GM12891 (cell line): ENCODE measurements at regions not wholly inside any gene's neighbourhood (a gene's known extent, or its start where the extent isn't known, plus 50 kb on each side); places are given as distances from the start of the nearest gene placed in this dataset.

ENCODE experiments used
- PAX5 ChIP-seq: IDR thresholded peaks from 2 replicates; pipeline ENCODE4 v1.6.1; 2011; ENCODE audit warnings: low read length, moderate library complexity, mild to moderate bottlenecking; ENCODE audit not compliant: insufficient read depth, severe bottlenecking
- POLR2A ChIP-seq: IDR thresholded peaks from 2 replicates; pipeline ENCODE4 v1.6.1; 2011; ENCODE audit warnings: low read depth, low read length, control low read depth
- POLR2AphosphoS5 ChIP-seq: IDR thresholded peaks from 2 replicates; pipeline ENCODE4 v1.6.1; 2011; ENCODE audit warnings: low read depth, low read length, control low read depth
- POU2F2 ChIP-seq: IDR thresholded peaks from 2 replicates; pipeline ENCODE4 v1.6.1; 2011; ENCODE audit warnings: low read depth, mild to moderate bottlenecking, control low read depth, low read length, moderate library complexity
- SPI1 ChIP-seq: IDR thresholded peaks from 2 replicates; pipeline ENCODE4 v1.6.1; 2011; ENCODE audit warnings: low read depth, low read length, control low read depth
- TAF1 ChIP-seq: IDR thresholded peaks from 2 replicates; pipeline ENCODE4 v1.6.1; 2011; ENCODE audit warnings: low read depth, low read length, control low read depth

DNA sequence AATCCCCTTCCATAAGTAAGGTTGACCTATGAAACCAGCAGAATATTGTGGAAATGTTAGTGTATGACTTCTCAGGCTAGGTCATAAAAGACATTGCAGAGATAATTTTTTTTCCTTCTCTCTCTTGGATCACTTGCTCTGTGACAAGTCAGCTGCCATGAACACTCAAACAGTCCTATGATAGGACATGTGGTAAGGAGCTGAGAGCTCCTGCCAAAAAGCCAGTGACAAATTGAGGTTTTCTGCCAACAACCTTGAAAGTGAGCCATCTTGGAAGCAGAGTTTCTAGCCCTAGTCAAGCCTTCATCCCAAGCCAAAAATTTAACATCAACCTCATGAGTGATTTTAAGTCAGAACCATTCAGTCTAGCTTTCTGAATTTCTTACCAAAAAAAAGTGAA lies 270.9 kb upstream of the NBEA start:
- TF ChIP-seq SPI1 (no peak), POLR2A (no peak), POLR2AphosphoS5 (no peak), PAX5 (no peak), TAF1 (no peak), POU2F2 (no peak)
